ENCODE measurements at regions not wholly inside any gene's neighbourhood (a gene's known extent, or its start where the extent isn't known, plus 50 kb on each side); places are given as distances from the start of the nearest gene placed in this dataset.

DNA sequence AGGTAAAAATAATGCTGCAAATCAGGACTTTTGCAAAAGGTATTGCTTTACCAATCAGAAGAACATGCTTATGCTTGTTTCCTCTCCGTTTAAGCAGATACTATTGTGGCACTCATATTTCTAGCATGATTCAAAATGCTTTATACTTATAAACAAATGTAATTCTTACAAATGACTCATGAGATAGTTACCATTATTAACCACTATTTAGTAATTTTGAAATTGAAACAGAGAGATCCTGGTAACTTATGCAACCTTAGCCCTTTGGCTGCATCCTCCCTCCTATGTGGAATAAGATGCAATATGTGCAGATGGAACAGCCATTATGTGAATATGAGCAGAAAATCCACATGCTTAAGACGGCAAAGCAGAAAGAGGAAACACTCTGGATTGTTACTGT lies 164.7 kb downstream of the PCDH18 start:
- H3K27ac Mint-ChIP-seq, result no peak overlapping the region
- CTCF ChIA-PET, result no interaction called here
- no CpG with 5 or more reads among the region's 2 CpGs for WGBS (ENCODE audit: insufficient coverage)
- H3K4me3 Mint-ChIP-seq, result no peak overlapping the region
- no peak overlapping the region for H3K4me2 ChIP-seq (replicated peaks; ENCODE audit: low read depth, low read length, poor library complexity, severe bottlenecking)
- ATAC-seq (ENCODE audit: low read depth), result no peak
- H3K9me3 Mint-ChIP-seq (ENCODE audit: insufficient read depth), result peaks cover 5% of the 10 kb centered on the region
- H4K20me1 ChIP-seq (ENCODE audit: control insufficient read depth, insufficient read depth, low read length, poor library complexity, severe bottlenecking), result no peaks in the 10 kb centered on the region
- peaks cover 0 to 3% (median 0%) of the 10 kb centered on the region in 3 donors for H3K9me3 ChIP-seq (ENCODE audit: control extremely low read depth in 1 of 3, control insufficient read depth in 2 of 3, insufficient read depth in 1 of 3, low read length in 2 of 3)
- H2AFZ ChIP-seq (ENCODE audit: insufficient read depth, low read depth, low read length, poor library complexity, severe bottlenecking), result no peak overlapping the region
- no peaks in the 10 kb centered on the region for H3K27me3 Mint-ChIP-seq
- POLR2A ChIA-PET, result no interaction called here
- no peaks in the 10 kb centered on the region for H3K36me3 ChIP-seq (replicated peaks in 1 of 2; ENCODE audit: control extremely low read depth in 1 of 2, control insufficient read depth in 1 of 2, extremely low read depth in 1 of 2, insufficient read depth in 2 of 2, low read length in 1 of 2)
- no peaks in the 10 kb centered on the region for H3K4me1 Mint-ChIP-seq
- intact Hi-C loops (cut with micrococcal nuclease), result no loop called here
- TF ChIP-seq EZH2 (IDR thresholded peaks at IDR 0.05; ENCODE audit: borderline replicate concordance, insufficient read depth, low read depth, low read length, poor library complexity, severe bottlenecking), result no peak
- TF ChIP-seq, protein P1, sequence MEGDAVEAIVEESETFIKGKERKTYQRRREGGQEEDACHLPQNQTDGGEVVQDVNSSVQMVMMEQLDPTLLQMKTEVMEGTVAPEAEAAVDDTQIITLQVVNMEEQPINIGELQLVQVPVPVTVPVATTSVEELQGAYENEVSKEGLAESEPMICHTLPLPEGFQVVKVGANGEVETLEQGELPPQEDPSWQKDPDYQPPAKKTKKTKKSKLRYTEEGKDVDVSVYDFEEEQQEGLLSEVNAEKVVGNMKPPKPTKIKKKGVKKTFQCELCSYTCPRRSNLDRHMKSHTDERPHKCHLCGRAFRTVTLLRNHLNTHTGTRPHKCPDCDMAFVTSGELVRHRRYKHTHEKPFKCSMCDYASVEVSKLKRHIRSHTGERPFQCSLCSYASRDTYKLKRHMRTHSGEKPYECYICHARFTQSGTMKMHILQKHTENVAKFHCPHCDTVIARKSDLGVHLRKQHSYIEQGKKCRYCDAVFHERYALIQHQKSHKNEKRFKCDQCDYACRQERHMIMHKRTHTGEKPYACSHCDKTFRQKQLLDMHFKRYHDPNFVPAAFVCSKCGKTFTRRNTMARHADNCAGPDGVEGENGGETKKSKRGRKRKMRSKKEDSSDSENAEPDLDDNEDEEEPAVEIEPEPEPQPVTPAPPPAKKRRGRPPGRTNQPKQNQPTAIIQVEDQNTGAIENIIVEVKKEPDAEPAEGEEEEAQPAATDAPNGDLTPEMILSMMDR (IDR thresholded peaks at IDR 0.05), result no peak
- H3K9ac ChIP-seq (ENCODE audit: low read length), result no peak overlapping the region
- H3K4me3 ChIP-seq (ENCODE audit: control extremely low read depth in 1 of 5, extremely low read depth in 1 of 5, insufficient read depth in 1 of 5, low read depth in 2 of 5, low read length in 4 of 5), result no peak overlapping the region
- no peaks in the 10 kb centered on the region for H3K27me3 ChIP-seq (replicated peaks in 1 of 4; ENCODE audit: control extremely low read depth in 1 of 4, control insufficient read depth in 3 of 4, insufficient read depth in 4 of 4, low read length in 3 of 4)
- H3K4me1 ChIP-seq (ENCODE audit: control insufficient read depth in 2 of 2, insufficient read depth in 2 of 2, low read length in 2 of 2), result no peaks in the 10 kb centered on the region
- no peaks in the 10 kb centered on the region for H3K79me2 ChIP-seq (ENCODE audit: control insufficient read depth, insufficient read depth, low read length)
- no peak overlapping the region for H3K27ac ChIP-seq (ENCODE audit: low read length in 2 of 2)
- no peak for DNase-seq

DNA sequence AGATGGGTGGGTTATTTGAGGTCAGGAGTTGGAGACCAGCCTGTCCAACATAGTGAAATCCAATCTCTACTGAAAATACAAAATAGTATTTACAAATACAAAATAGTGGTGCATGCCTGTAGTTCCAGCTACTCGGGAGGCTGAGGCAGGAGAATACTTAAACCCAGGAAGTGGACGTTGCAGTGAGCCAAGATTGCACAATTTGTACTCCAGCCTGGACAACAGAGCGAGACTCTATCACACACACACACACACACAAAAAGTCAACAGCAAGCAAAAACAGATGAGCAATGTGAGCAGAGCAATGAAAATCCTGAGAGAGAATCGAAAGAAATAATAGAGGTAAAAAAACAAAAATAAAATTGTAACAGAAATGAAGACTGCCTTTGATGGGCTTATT lies 168.8 kb downstream of the PCDH18 start:
- H3K27me3 ChIP-seq (replicated peaks in 1 of 4; ENCODE audit: control extremely low read depth in 1 of 4, control insufficient read depth in 3 of 4, insufficient read depth in 4 of 4, low read length in 3 of 4), result no peaks in the 10 kb centered on the region
- ATAC-seq (ENCODE audit: low read depth), result no peak
- Mint-ChIP-seq H3K27ac (no peak overlapping the region), H3K27me3 (no peaks in the 10 kb centered on the region), H3K4me3 (no peak overlapping the region), H3K4me1 (no peaks in the 10 kb centered on the region), H3K9me3 (ENCODE audit: insufficient read depth) (no peaks in the 10 kb centered on the region)
- H3K36me3 ChIP-seq (replicated peaks in 1 of 2; ENCODE audit: control extremely low read depth in 1 of 2, control insufficient read depth in 1 of 2, extremely low read depth in 1 of 2, insufficient read depth in 2 of 2, low read length in 1 of 2), result no peaks in the 10 kb centered on the region
- no peak for DNase-seq
- H3K4me1 ChIP-seq (ENCODE audit: control insufficient read depth in 2 of 2, insufficient read depth in 2 of 2, low read length in 2 of 2), result no peaks in the 10 kb centered on the region
- intact Hi-C loops (cut with micrococcal nuclease), result no loop called here
- no peaks in the 10 kb centered on the region for H4K20me1 ChIP-seq (ENCODE audit: control insufficient read depth, insufficient read depth, low read length, poor library complexity, severe bottlenecking)
- 80% methylated on average over 1 of the region's 4 CpGs for WGBS (ENCODE audit: insufficient coverage)
- no peak overlapping the region for H3K27ac ChIP-seq (ENCODE audit: low read length in 2 of 2)
- TF ChIP-seq, protein P1 (IDR thresholded peaks at IDR 0.05), result no peak
- no peak for TF ChIP-seq EZH2 (IDR thresholded peaks at IDR 0.05; ENCODE audit: borderline replicate concordance, insufficient read depth, low read depth, low read length, poor library complexity, severe bottlenecking)
- H2AFZ ChIP-seq (ENCODE audit: insufficient read depth, low read depth, low read length, poor library complexity, severe bottlenecking), result no peak overlapping the region
- CTCF ChIA-PET, result no interaction called here
- POLR2A ChIA-PET, result no interaction called here
- no peaks in the 10 kb centered on the region for H3K79me2 ChIP-seq (ENCODE audit: control insufficient read depth, insufficient read depth, low read length)
- no peak overlapping the region for H3K9ac ChIP-seq (ENCODE audit: low read length)
- H3K9me3 ChIP-seq (ENCODE audit: control extremely low read depth in 1 of 3, control insufficient read depth in 2 of 3, insufficient read depth in 1 of 3, low read length in 2 of 3), result no peaks in the 10 kb centered on the region
- no peak overlapping the region for H3K4me2 ChIP-seq (replicated peaks; ENCODE audit: low read depth, low read length, poor library complexity, severe bottlenecking)
- no peak overlapping the region for H3K4me3 ChIP-seq (ENCODE audit: control extremely low read depth in 1 of 5, extremely low read depth in 1 of 5, insufficient read depth in 1 of 5, low read depth in 2 of 5, low read length in 4 of 5)
